ENCODE measurements at regions not wholly inside any gene's neighbourhood (a gene's known extent, or its start where the extent isn't known, plus 50 kb on each side); places are given as distances from the start of the nearest gene placed in this dataset.
A peak's percentile ranks its signal among the peaks of the same experiment; 100 is the strongest.
"Not testable (repeated sequence)": the region's sequence is repeated elsewhere in the genome, so short reads cannot be mapped to it uniquely, and the experiment has no call there.

GRCh38 chr10:76815505-76815904 is 822.1 kb downstream of the KCNMA1 start:
- DNase-seq = not testable (repeated sequence)

GRCh38 chr10:76811430-76811829 is 826.2 kb downstream of the KCNMA1 start:
- no peak for DNase-seq

- DNase-seq = no peak
These were observed 849.2 kb downstream of the KCNMA1 start for GRCh38 chr10:76788452-76788811.

GRCh38 chr10:76787746-76788451 is 849.7 kb downstream of the KCNMA1 start:
- no peak for DNase-seq

- no peak for DNase-seq
These were observed 851.0 kb downstream of the KCNMA1 start for GRCh38 chr10:76786504-76787072.

- DNase-seq = no peak
These were observed 853.5 kb downstream of the KCNMA1 start for GRCh38 chr10:76784076-76784475.

- no peak for DNase-seq
These were observed 857.8 kb downstream of the KCNMA1 start for GRCh38 chr10:76779796-76780301.

GRCh38 chr10:76778914-76779795 is 858.5 kb downstream of the KCNMA1 start:
- DNase-seq = peak; percentile 21

- DNase-seq = no peak
These were observed 862.5 kb downstream of the KCNMA1 start for GRCh38 chr10:76774987-76775603.

- peak; percentile 25 for DNase-seq
These were observed 868.0 kb downstream of the KCNMA1 start for GRCh38 chr10:76769582-76769981.

GRCh38 chr10:76769161-76769560 is 868.4 kb downstream of the KCNMA1 start:
- DNase-seq = no peak

- DNase-seq = no peak
These were observed 870.9 kb downstream of the KCNMA1 start for GRCh38 chr10:76766682-76767081.

- not testable (repeated sequence) for DNase-seq
These were observed 872.7 kb downstream of the KCNMA1 start for GRCh38 chr10:76764921-76765320.

GRCh38 chr10:76764177-76764576 is 873.4 kb downstream of the KCNMA1 start:
- no peak for DNase-seq

- DNase-seq = no peak
These were observed 874.2 kb downstream of the KCNMA1 start for GRCh38 chr10:76763376-76763775.

- DNase-seq = no peak
These were observed 877.9 kb downstream of the KCNMA1 start for GRCh38 chr10:76759681-76760080.

- no peak for DNase-seq
These were observed 894.4 kb downstream of the KCNMA1 start for GRCh38 chr10:76743169-76743568.

- DNase-seq = no peak
These were observed 897.1 kb downstream of the KCNMA1 start for GRCh38 chr10:76740514-76740913.

- no peak for DNase-seq
These were observed 898.6 kb downstream of the KCNMA1 start for GRCh38 chr10:76738991-76739390.

GRCh38 chr10:76736815-76737618 is 900.6 kb downstream of the KCNMA1 start:
- DNase-seq = no peak

GRCh38 chr10:76736392-76736791 is 901.2 kb downstream of the KCNMA1 start:
- no peak for DNase-seq

GRCh38 chr10:76735866-76736265 is 901.7 kb downstream of the KCNMA1 start:
- DNase-seq = no peak
